Right hindlimb (tissue), 1 donor: ENCODE measurements at regions not wholly inside any gene's neighbourhood (a gene's known extent, or its start where the extent isn't known, plus 50 kb on each side); places are given as distances from the start of the nearest gene placed in this dataset.

Experiments used
- DNase-seq: peaks from one replicate; pipeline ENCODE4 v3.0.0-alpha.2; 2018

GRCh38 chr13:105069106-105069505 lies 1466.4 kb downstream of the EFNB2 start:
- DNase-seq: no peak

GRCh38 chr13:105063676-105064075 lies 1471.8 kb downstream of the EFNB2 start:
- DNase-seq: no peak

- DNase-seq: no peak
Observed at GRCh38 chr13:105059786-105060185, 1475.7 kb downstream of the EFNB2 start.

- DNase-seq: no peak
Observed at GRCh38 chr13:105058517-105058916, 1476.9 kb downstream of the EFNB2 start.

- no peak for DNase-seq
Observed at GRCh38 chr13:105052711-105053110, 1482.8 kb downstream of the EFNB2 start.

- DNase-seq: peak; percentile 30
Observed at GRCh38 chr13:105050686-105051085, 1484.8 kb downstream of the EFNB2 start.

GRCh38 chr13:105048677-105049076 lies 1486.8 kb downstream of the EFNB2 start:
- DNase-seq: no peak

- DNase-seq: no peak
Observed at GRCh38 chr13:105047676-105048295, 1487.7 kb downstream of the EFNB2 start.

- DNase-seq: no peak
Observed at GRCh38 chr13:105037110-105037509, 1498.4 kb downstream of the EFNB2 start.

- DNase-seq: no peak
Observed at GRCh38 chr13:105035092-105035491, 1500.4 kb downstream of the EFNB2 start.

- no peak for DNase-seq
Observed at GRCh38 chr13:105033999-105034398, 1501.5 kb downstream of the EFNB2 start.

GRCh38 chr13:105031306-105031705 lies 1504.2 kb downstream of the EFNB2 start:
- DNase-seq: no peak

- no peak for DNase-seq
Observed at GRCh38 chr13:105030851-105031250, 1504.6 kb downstream of the EFNB2 start.

GRCh38 chr13:105019073-105019472 lies 1516.4 kb downstream of the EFNB2 start:
- no peak for DNase-seq

GRCh38 chr13:105016266-105016665 lies 1519.2 kb downstream of the EFNB2 start:
- DNase-seq: no peak

- DNase-seq: no peak
Observed at GRCh38 chr13:105008604-105009003, 1526.9 kb downstream of the EFNB2 start.

GRCh38 chr13:105007166-105007808 lies 1528.2 kb downstream of the EFNB2 start:
- DNase-seq: no peak

GRCh38 chr13:104996022-104996421 lies 1539.4 kb downstream of the EFNB2 start:
- peak; percentile 73 for DNase-seq

GRCh38 chr13:104993708-104994107 lies 1541.8 kb downstream of the EFNB2 start:
- DNase-seq: no peak

GRCh38 chr13:104987621-104988020 lies 1547.8 kb downstream of the EFNB2 start:
- DNase-seq: no peak

- peak; percentile 76 for DNase-seq
Observed at GRCh38 chr13:104984296-104984818, 1551.1 kb downstream of the EFNB2 start.

GRCh38 chr13:104983601-104984000 lies 1551.9 kb downstream of the EFNB2 start:
- no peak for DNase-seq

- no peak for DNase-seq
Observed at GRCh38 chr13:104980586-104980985, 1554.9 kb downstream of the EFNB2 start.

- peak; percentile 33 for DNase-seq
Observed at GRCh38 chr13:104979281-104980030, 1556.0 kb downstream of the EFNB2 start.
